B cell (primary cell): ENCODE measurements at regions not wholly inside any gene's neighbourhood (a gene's known extent, or its start where the extent isn't known, plus 50 kb on each side); places are given as distances from the start of the nearest gene placed in this dataset.

Experiments
- ATAC-seq: fragments of 200-7000 bp; cut with Tn5 transposase; one replicate; pipeline ENCODE4 v1.10.0; 2021; ENCODE audit warnings: low read depth, mild to moderate bottlenecking, moderate number of reproducible peaks, moderate library complexity
- CTCF ChIA-PET: fragments of 350-600 bp; sonication (Branson Sonifier 250); formaldehyde crosslinking; loops from one replicate; lab custom pipeline; 2021; ENCODE audit warnings: antibody characterized with exemption, inconsistent platforms; lab: Charles Lee
- POLR2A ChIA-PET: fragments of 350-600 bp; sonication (Branson Sonifier 250); formaldehyde crosslinking; loops from one replicate; lab custom pipeline; 2021; ENCODE audit warnings: antibody characterized with exemption; lab: Charles Lee
- DNase-seq: peaks from one replicate; pipeline ENCODE4 v3.0.0; 2013
- H2AFZ ChIP-seq: 2 replicates; pipeline ENCODE4 v1.6.1; 2012; ENCODE audit warnings: mild to moderate bottlenecking, low read depth, low read length; ENCODE audit not compliant: insufficient read depth, poor library complexity, severe bottlenecking
- H3K27ac ChIP-seq, 2 donors: 1 replicate in 1 of 2; 2 replicates in 1 of 2; pipeline ENCODE4 v1.5.1; 2012 to 2013; ENCODE audit warnings: low read length in 2 of 2, mild to moderate bottlenecking in 2 of 2, moderate library complexity in 1 of 2
- H3K27me3 ChIP-seq, 4 experiments: fragments of 200-600 bp in 1 of 4; sonication (generic) in 1 of 4; replicated peaks in 1 of 4; 1 replicate in 2 of 4; 2 replicates in 2 of 4; pipeline versions ENCODE4 v1.6.1 to v1.7.0; 2013 to 2016; ENCODE audit warnings: low read length in 3 of 4, mild to moderate bottlenecking in 2 of 4, mixed read lengths in 1 of 4, moderate library complexity in 1 of 4; ENCODE audit not compliant: insufficient read depth in 4 of 4, control insufficient read depth in 3 of 4; ENCODE audit errors: control extremely low read depth in 1 of 4
- H3K36me3 ChIP-seq, 2 experiments: replicated peaks in 1 of 2; 1 replicate in 1 of 2; 2 replicates in 1 of 2; pipeline versions ENCODE4 v1.6.1 to v1.7.1; 2013; ENCODE audit warnings: low read length in 1 of 2; ENCODE audit not compliant: insufficient read depth in 2 of 2, control insufficient read depth in 1 of 2; ENCODE audit errors: control extremely low read depth in 1 of 2, extremely low read depth in 1 of 2
- H3K4me1 ChIP-seq, 2 donors: fragments of 200-600 bp in 1 of 2; sonication (generic) in 1 of 2; 1 replicate in 1 of 2; 2 replicates in 1 of 2; pipeline versions ENCODE4 v1.5.1 to v1.6.1; 2013 to 2017; ENCODE audit warnings: low read length in 2 of 2; ENCODE audit not compliant: control insufficient read depth in 2 of 2, insufficient read depth in 2 of 2
- H3K4me2 ChIP-seq: replicated peaks from 2 replicates; pipeline ENCODE3; 2012; ENCODE audit warnings: mild to moderate bottlenecking, low read depth, low read length; ENCODE audit not compliant: poor library complexity, severe bottlenecking
- H3K4me3 ChIP-seq, 5 experiments: fragments of 200-600 bp in 1 of 5; sonication (generic) in 1 of 5; 1 replicate in 3 of 5; 2 replicates in 2 of 5; pipeline versions ENCODE4 v1.5.1 to v1.7.0; 2011 to 2016; ENCODE audit warnings: low read length in 4 of 5, mild to moderate bottlenecking in 4 of 5, low read depth in 2 of 5, control low read depth in 1 of 5, moderate library complexity in 1 of 5; ENCODE audit not compliant: insufficient read depth in 1 of 5; ENCODE audit errors: control extremely low read depth in 1 of 5, extremely low read depth in 1 of 5
- H3K79me2 ChIP-seq: fragments of 200-600 bp; sonication (generic); one replicate; pipeline ENCODE4 v1.6.0; 2016; ENCODE audit warnings: low read length; ENCODE audit not compliant: control insufficient read depth, insufficient read depth
- H3K9ac ChIP-seq: fragments of 200-600 bp; sonication (generic); 2 replicates; pipeline ENCODE4 v1.6.1; 2017; ENCODE audit warnings: mild to moderate bottlenecking, low read length, moderate library complexity
- H3K9me3 ChIP-seq, 3 donors: one replicate each; pipeline versions ENCODE4 v1.6.1 to v1.7.1; 2013; ENCODE audit warnings: low read length in 2 of 3; ENCODE audit not compliant: control insufficient read depth in 2 of 3, insufficient read depth in 1 of 3; ENCODE audit errors: control extremely low read depth in 1 of 3
- H4K20me1 ChIP-seq: 2 replicates; pipeline ENCODE4 v1.6.0; 2012; ENCODE audit warnings: mild to moderate bottlenecking, low read length; ENCODE audit not compliant: insufficient read depth, control insufficient read depth, poor library complexity, severe bottlenecking
- H3K27ac Mint-ChIP-seq: one replicate; pipeline ENCODE4 v1.8.0; 2021; ENCODE audit warnings: mixed read lengths
- H3K27me3 Mint-ChIP-seq: one replicate; pipeline ENCODE4 v1.8.0; 2021; ENCODE audit warnings: mixed read lengths
- H3K4me1 Mint-ChIP-seq: one replicate; pipeline ENCODE4 v1.8.0; 2021; ENCODE audit warnings: mixed read lengths
- H3K4me3 Mint-ChIP-seq: one replicate; pipeline ENCODE4 v1.8.0; 2021; ENCODE audit warnings: mixed read lengths
- H3K9me3 Mint-ChIP-seq: one replicate; pipeline ENCODE4 v1.8.0; 2022; ENCODE audit warnings: mixed read lengths; ENCODE audit not compliant: insufficient read depth
- EZH2 ChIP-seq: IDR thresholded peaks from 2 replicates; pipeline ENCODE4 v1.6.1; 2012; ENCODE audit warnings: borderline replicate concordance, low read depth, mild to moderate bottlenecking, moderate library complexity, low read length; ENCODE audit not compliant: insufficient read depth, poor library complexity, severe bottlenecking
- WGBS: methylation state at CpG from one replicate; pipeline ENCODE4 v1.1.5; 2013; ENCODE audit warnings: missing lambda C conversion rate; ENCODE audit not compliant: insufficient coverage; 5-methylcytosine and 5-hydroxymethylcytosine counted together
- intact Hi-C: fragments of 100-400 bp; cut with micrococcal nuclease; formaldehyde crosslinking; loops from one replicate; pipeline ENCODE4 v1.10.0; 2022
- TF ChIP-seq, protein P1 (sequence below): fragments of 200-600 bp; IDR thresholded peaks from one replicate; pipeline ENCODE4 v1.8.0; 2022; ENCODE audit warnings: antibody characterized with exemption, mild to moderate bottlenecking

DNA sequence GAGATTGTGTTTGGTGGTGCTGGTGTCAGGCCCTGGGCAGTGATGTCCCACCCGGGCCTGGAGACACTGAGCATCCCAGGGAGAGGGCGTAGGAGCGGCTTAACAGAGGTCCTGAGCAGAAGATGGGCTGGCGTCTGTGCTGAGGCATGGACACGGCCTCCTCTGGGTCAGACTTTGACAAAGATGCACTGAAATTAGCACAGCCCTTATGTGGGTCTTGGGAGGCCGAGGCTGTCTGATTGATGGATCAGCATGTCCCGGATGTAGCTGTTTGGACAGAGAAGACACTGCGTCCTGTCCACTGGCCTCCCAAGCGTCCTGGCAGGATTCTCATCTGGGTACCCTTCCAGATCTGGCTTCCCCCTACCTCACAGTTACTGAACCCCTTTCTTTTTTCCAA is 159.4 kb downstream of the ANKRD30B start:
- ATAC-seq (no peak), DNase-seq (no peak)
- Histone ChIP-seq H3K4me2 (no peak overlapping the region), H4K20me1 (no peaks in the 10 kb centered on the region), H3K4me3 (no peak overlapping the region), H3K79me2 (no peaks in the 10 kb centered on the region), H3K9me3 (peaks cover 0 to 9% (median 0%) of the 10 kb centered on the region in 3 donors), H3K36me3 (no peaks in the 10 kb centered on the region), H3K27me3 (no peaks in the 10 kb centered on the region), H3K27ac (no peak overlapping the region), H3K4me1 (no peaks in the 10 kb centered on the region), H3K9ac (no peak overlapping the region), H2AFZ (no peak overlapping the region)
- H3K9me3 Mint-ChIP-seq, result peaks cover 7% of the 10 kb centered on the region
- intact Hi-C loops, result no loop called here
- H3K4me1 Mint-ChIP-seq, result no peaks in the 10 kb centered on the region
- no peak overlapping the region for H3K27ac Mint-ChIP-seq
- no peaks in the 10 kb centered on the region for H3K27me3 Mint-ChIP-seq
- TF ChIP-seq EZH2, result no peak
- TF ChIP-seq, protein P1, sequence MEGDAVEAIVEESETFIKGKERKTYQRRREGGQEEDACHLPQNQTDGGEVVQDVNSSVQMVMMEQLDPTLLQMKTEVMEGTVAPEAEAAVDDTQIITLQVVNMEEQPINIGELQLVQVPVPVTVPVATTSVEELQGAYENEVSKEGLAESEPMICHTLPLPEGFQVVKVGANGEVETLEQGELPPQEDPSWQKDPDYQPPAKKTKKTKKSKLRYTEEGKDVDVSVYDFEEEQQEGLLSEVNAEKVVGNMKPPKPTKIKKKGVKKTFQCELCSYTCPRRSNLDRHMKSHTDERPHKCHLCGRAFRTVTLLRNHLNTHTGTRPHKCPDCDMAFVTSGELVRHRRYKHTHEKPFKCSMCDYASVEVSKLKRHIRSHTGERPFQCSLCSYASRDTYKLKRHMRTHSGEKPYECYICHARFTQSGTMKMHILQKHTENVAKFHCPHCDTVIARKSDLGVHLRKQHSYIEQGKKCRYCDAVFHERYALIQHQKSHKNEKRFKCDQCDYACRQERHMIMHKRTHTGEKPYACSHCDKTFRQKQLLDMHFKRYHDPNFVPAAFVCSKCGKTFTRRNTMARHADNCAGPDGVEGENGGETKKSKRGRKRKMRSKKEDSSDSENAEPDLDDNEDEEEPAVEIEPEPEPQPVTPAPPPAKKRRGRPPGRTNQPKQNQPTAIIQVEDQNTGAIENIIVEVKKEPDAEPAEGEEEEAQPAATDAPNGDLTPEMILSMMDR, result no peak
- ChIA-PET POLR2A (no interaction called here), CTCF (no interaction called here)
- no peak overlapping the region for H3K4me3 Mint-ChIP-seq
- 92% methylated on average over 6 of the region's 9 CpGs for WGBS

DNA sequence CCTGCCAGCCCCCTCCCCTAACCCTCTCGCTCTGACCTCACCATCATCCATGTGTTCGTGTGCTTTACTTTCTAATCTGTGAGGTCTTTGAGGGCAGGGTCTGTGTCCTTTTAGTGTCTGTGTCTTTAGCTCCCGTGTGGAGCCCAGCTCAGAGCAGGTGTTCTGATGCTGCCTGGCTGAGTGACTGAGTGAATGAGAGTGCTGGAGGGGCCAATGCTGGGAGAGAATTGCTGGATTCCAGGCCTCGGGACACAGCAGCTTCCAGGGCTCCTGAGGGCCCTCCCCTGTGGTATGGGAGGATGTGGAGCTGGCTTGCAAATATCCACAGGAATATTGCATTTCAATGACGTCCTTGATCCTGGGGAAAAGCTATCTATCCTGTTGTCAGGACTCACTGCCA is 160.6 kb downstream of the ANKRD30B start:
- intact Hi-C loops, result no loop called here
- Histone ChIP-seq H4K20me1 (no peaks in the 10 kb centered on the region), H3K9me3 (peaks cover 0 to 12% (median 0%) of the 10 kb centered on the region in 3 donors), H3K4me2 (no peak overlapping the region), H3K27ac (no peak overlapping the region), H3K4me3 (no peak overlapping the region), H3K4me1 (no peaks in the 10 kb centered on the region), H3K79me2 (no peaks in the 10 kb centered on the region), H2AFZ (no peak overlapping the region), H3K27me3 (no peaks in the 10 kb centered on the region), H3K9ac (no peak overlapping the region), H3K36me3 (no peaks in the 10 kb centered on the region)
- POLR2A ChIA-PET, result no interaction called here
- no peak overlapping the region for H3K27ac Mint-ChIP-seq
- CTCF ChIA-PET, result no interaction called here
- ATAC-seq (no peak), DNase-seq (no peak)
- WGBS, result 78% methylated on average over 4 of the region's 5 CpGs
- H3K27me3 Mint-ChIP-seq, result no peaks in the 10 kb centered on the region
- peaks cover 7% of the 10 kb centered on the region for H3K9me3 Mint-ChIP-seq
- no peak overlapping the region for H3K4me3 Mint-ChIP-seq
- no peak for TF ChIP-seq EZH2
- TF ChIP-seq, protein P1, result no peak
- H3K4me1 Mint-ChIP-seq, result no peaks in the 10 kb centered on the region
